NCI-H748 (cell line): ENCODE measurements at regions not wholly inside any gene's neighbourhood (a gene's known extent, or its start where the extent isn't known, plus 50 kb on each side); places are given as distances from the start of the nearest gene placed in this dataset.

ENCODE experiments used
- DNase-seq: peaks from one replicate; lab custom pipeline; 2025; ENCODE audit not compliant: unreplicated experiment; lab: John Stamatoyannopoulos, UW

GRCh38 chr5:3199962-3200755 is 395.5 kb upstream of the IRX1 start:
- DNase-seq = peak; percentile 34

GRCh38 chr5:3198074-3198449 is 397.6 kb upstream of the IRX1 start:
- DNase-seq = no peak

GRCh38 chr5:3197304-3198073 is 398.1 kb upstream of the IRX1 start:
- DNase-seq = peak; percentile 100

GRCh38 chr5:3195994-3196393 is 399.6 kb upstream of the IRX1 start:
- DNase-seq = no peak

GRCh38 chr5:3194684-3195083 is 400.9 kb upstream of the IRX1 start:
- peak; percentile 63 for DNase-seq

- DNase-seq = no peak
Measured at GRCh38 chr5:3194271-3194670, 401.4 kb upstream of the IRX1 start.

- no peak for DNase-seq
Measured at GRCh38 chr5:3191585-3191984, 404.0 kb upstream of the IRX1 start.

GRCh38 chr5:3190930-3191329 is 404.7 kb upstream of the IRX1 start:
- no peak for DNase-seq

- no peak for DNase-seq
Measured at GRCh38 chr5:3190433-3190832, 405.2 kb upstream of the IRX1 start.

- peak; percentile 98 for DNase-seq
Measured at GRCh38 chr5:3187771-3188425, 407.7 kb upstream of the IRX1 start.

- peak; percentile 88 for DNase-seq
Measured at GRCh38 chr5:3186736-3187405, 408.8 kb upstream of the IRX1 start.

GRCh38 chr5:3186156-3186555 is 409.5 kb upstream of the IRX1 start:
- DNase-seq = no peak

- DNase-seq = no peak
Measured at GRCh38 chr5:3185488-3185887, 410.1 kb upstream of the IRX1 start.

- DNase-seq = peak; percentile 89
Measured at GRCh38 chr5:3182133-3182876, 413.3 kb upstream of the IRX1 start.

GRCh38 chr5:3181671-3182070 is 414.0 kb upstream of the IRX1 start:
- DNase-seq = peak; percentile 93

- DNase-seq = no peak
Measured at GRCh38 chr5:3180636-3181035, 415.0 kb upstream of the IRX1 start.

- DNase-seq = no peak
Measured at GRCh38 chr5:3179220-3179619, 416.4 kb upstream of the IRX1 start.

GRCh38 chr5:3177338-3177737 is 418.3 kb upstream of the IRX1 start:
- DNase-seq = no peak

- DNase-seq = no peak
Measured at GRCh38 chr5:3175416-3175815, 420.2 kb upstream of the IRX1 start.

GRCh38 chr5:3167473-3167872 is 416.0 kb upstream of the IRX2 start:
- DNase-seq = no peak

- no peak for DNase-seq
Measured at GRCh38 chr5:3163626-3164025, 412.1 kb upstream of the IRX2 start.
